IPS-11a (cell line): ENCODE measurements at regions not wholly inside any gene's neighbourhood (a gene's known extent, or its start where the extent isn't known, plus 50 kb on each side); places are given as distances from the start of the nearest gene placed in this dataset.

ENCODE experiments used
- H3K4me3 ChIP-seq: one replicate; pipeline ENCODE4 v1.5.1; 2013; ENCODE audit warnings: low read depth, low read length, control low read depth

GRCh38 chr5:2903451-2904395, 152.2 kb upstream of the IRX2 start:
- H3K4me3 ChIP-seq, result no peak overlapping the region

GRCh38 chr5:2902742-2903297, 151.3 kb upstream of the IRX2 start:
- no peak overlapping the region for H3K4me3 ChIP-seq

GRCh38 chr5:2902186-2902585, 150.7 kb upstream of the IRX2 start:
- no peak overlapping the region for H3K4me3 ChIP-seq

GRCh38 chr5:2901511-2901910, 150.0 kb upstream of the IRX2 start:
- H3K4me3 ChIP-seq, result no peak overlapping the region

GRCh38 chr5:2901096-2901495, 149.6 kb upstream of the IRX2 start:
- H3K4me3 ChIP-seq, result no peak overlapping the region

GRCh38 chr5:2900360-2900759, 148.9 kb upstream of the IRX2 start:
- H3K4me3 ChIP-seq, result no peak overlapping the region

GRCh38 chr5:2899311-2899710, 147.8 kb upstream of the IRX2 start:
- no peak overlapping the region for H3K4me3 ChIP-seq

GRCh38 chr5:2898661-2899060, 147.2 kb upstream of the IRX2 start:
- no peak overlapping the region for H3K4me3 ChIP-seq

GRCh38 chr5:2897276-2897961, 145.9 kb upstream of the IRX2 start:
- H3K4me3 ChIP-seq, result no peak overlapping the region

- H3K4me3 ChIP-seq, result no peak overlapping the region
These were observed 145.1 kb upstream of the IRX2 start for GRCh38 chr5:2896371-2897275.

GRCh38 chr5:2895876-2896275, 144.4 kb upstream of the IRX2 start:
- H3K4me3 ChIP-seq, result no peak overlapping the region

GRCh38 chr5:2895196-2895595, 143.7 kb upstream of the IRX2 start:
- no peak overlapping the region for H3K4me3 ChIP-seq

GRCh38 chr5:2894736-2895135, 143.3 kb upstream of the IRX2 start:
- no peak overlapping the region for H3K4me3 ChIP-seq

- H3K4me3 ChIP-seq, result no peak overlapping the region
These were observed 142.8 kb upstream of the IRX2 start for GRCh38 chr5:2894316-2894715.

- H3K4me3 ChIP-seq, result no peak overlapping the region
These were observed 141.1 kb upstream of the IRX2 start for GRCh38 chr5:2892466-2893000.

GRCh38 chr5:2891781-2892180, 140.3 kb upstream of the IRX2 start:
- no peak overlapping the region for H3K4me3 ChIP-seq

GRCh38 chr5:2890011-2890410, 138.5 kb upstream of the IRX2 start:
- no peak overlapping the region for H3K4me3 ChIP-seq

GRCh38 chr5:2888520-2889060, 137.1 kb upstream of the IRX2 start:
- H3K4me3 ChIP-seq, result no peak overlapping the region

- H3K4me3 ChIP-seq, result no peak overlapping the region
These were observed 136.2 kb upstream of the IRX2 start for GRCh38 chr5:2887481-2888348.
